ENCODE measurements at regions not wholly inside any gene's neighbourhood (a gene's known extent, or its start where the extent isn't known, plus 50 kb on each side); places are given as distances from the start of the nearest gene placed in this dataset.

- no peak overlapping the region for H3K4me3 ChIP-seq (ENCODE audit: insufficient read depth, low read length, poor library complexity, severe bottlenecking)
- no peaks in the 10 kb centered on the region for H3K9me3 ChIP-seq (ENCODE audit: insufficient read depth, low read length)
- TF ChIP-seq EZH2phosphoT487 (conservative IDR thresholded peaks at IDR 0.05; ENCODE audit: low read length) (no peak), CTCF (IDR thresholded peaks at IDR 0.05; ENCODE audit: insufficient read depth, low read length, poor library complexity, severe bottlenecking) (no peak)
- no peaks in the 10 kb centered on the region for H3K9me2 ChIP-seq (replicated peaks; ENCODE audit: insufficient read depth, low read length)
- no peaks in the 10 kb centered on the region for H3F3A ChIP-seq (ENCODE audit: insufficient read depth)
- H4K20me1 ChIP-seq (ENCODE audit: low read depth, low read length): no peaks in the 10 kb centered on the region
- H3K27ac ChIP-seq (ENCODE audit: low read depth, low read length): no peak overlapping the region
- H3K4me2 ChIP-seq (ENCODE audit: low read depth, low read length, poor library complexity, severe bottlenecking): no peak overlapping the region
- no peak overlapping the region for H3K9ac ChIP-seq (ENCODE audit: low read length)
- no peak overlapping the region for H2AFZ ChIP-seq (ENCODE audit: low read depth, low read length, severe bottlenecking)
- no peaks in the 10 kb centered on the region for H3K36me3 ChIP-seq (ENCODE audit: low read length)
- H3K27me3 ChIP-seq (ENCODE audit: low read length): no peaks in the 10 kb centered on the region
- no peaks in the 10 kb centered on the region for H3K79me2 ChIP-seq (ENCODE audit: insufficient read depth, low read length)
Observed at GRCh38 chr17:13107676-13108235, 89.9 kb upstream of the ELAC2 start.

GRCh38 chr17:13106171-13106570 is 88.3 kb upstream of the ELAC2 start:
- Histone ChIP-seq H3K9ac (ENCODE audit: low read length) (no peak overlapping the region), H3K4me2 (ENCODE audit: low read depth, low read length, poor library complexity, severe bottlenecking) (no peak overlapping the region), H3K27me3 (ENCODE audit: low read length) (no peaks in the 10 kb centered on the region), H2AFZ (ENCODE audit: low read depth, low read length, severe bottlenecking) (no peak overlapping the region), H3K79me2 (ENCODE audit: insufficient read depth, low read length) (no peaks in the 10 kb centered on the region), H3K4me3 (ENCODE audit: insufficient read depth, low read length, poor library complexity, severe bottlenecking) (no peak overlapping the region), H3K36me3 (ENCODE audit: low read length) (no peaks in the 10 kb centered on the region), H3K27ac (ENCODE audit: low read depth, low read length) (no peak overlapping the region), H3K9me3 (ENCODE audit: insufficient read depth, low read length) (no peaks in the 10 kb centered on the region), H3F3A (ENCODE audit: insufficient read depth) (no peaks in the 10 kb centered on the region), H3K9me2 (replicated peaks; ENCODE audit: insufficient read depth, low read length) (no peaks in the 10 kb centered on the region), H4K20me1 (ENCODE audit: low read depth, low read length) (no peaks in the 10 kb centered on the region)
- TF ChIP-seq EZH2phosphoT487 (conservative IDR thresholded peaks at IDR 0.05; ENCODE audit: low read length) (no peak), CTCF (IDR thresholded peaks at IDR 0.05; ENCODE audit: insufficient read depth, low read length, poor library complexity, severe bottlenecking) (no peak)

- H3K9me2 ChIP-seq (replicated peaks; ENCODE audit: insufficient read depth, low read length): no peaks in the 10 kb centered on the region
- no peak overlapping the region for H3K4me3 ChIP-seq (ENCODE audit: insufficient read depth, low read length, poor library complexity, severe bottlenecking)
- H3K27ac ChIP-seq (ENCODE audit: low read depth, low read length): no peak overlapping the region
- no peaks in the 10 kb centered on the region for H3F3A ChIP-seq (ENCODE audit: insufficient read depth)
- H3K4me2 ChIP-seq (ENCODE audit: low read depth, low read length, poor library complexity, severe bottlenecking): no peak overlapping the region
- no peak overlapping the region for H3K9ac ChIP-seq (ENCODE audit: low read length)
- H3K9me3 ChIP-seq (ENCODE audit: insufficient read depth, low read length): no peaks in the 10 kb centered on the region
- no peaks in the 10 kb centered on the region for H3K36me3 ChIP-seq (ENCODE audit: low read length)
- H2AFZ ChIP-seq (ENCODE audit: low read depth, low read length, severe bottlenecking): no peak overlapping the region
- TF ChIP-seq CTCF (IDR thresholded peaks at IDR 0.05; ENCODE audit: insufficient read depth, low read length, poor library complexity, severe bottlenecking) (no peak), EZH2phosphoT487 (conservative IDR thresholded peaks at IDR 0.05; ENCODE audit: low read length) (no peak)
- no peaks in the 10 kb centered on the region for H3K27me3 ChIP-seq (ENCODE audit: low read length)
- no peaks in the 10 kb centered on the region for H4K20me1 ChIP-seq (ENCODE audit: low read depth, low read length)
- no peaks in the 10 kb centered on the region for H3K79me2 ChIP-seq (ENCODE audit: insufficient read depth, low read length)
Observed at GRCh38 chr17:13104576-13104975, 86.7 kb upstream of the ELAC2 start.

Measured in SU-DHL-6 (cell line).